HepG2 (cell line): ENCODE measurements at regions not wholly inside any gene's neighbourhood (a gene's known extent, or its start where the extent isn't known, plus 50 kb on each side); places are given as distances from the start of the nearest gene placed in this dataset.
"Not testable (repeated sequence)": the region's sequence is repeated elsewhere in the genome, so short reads cannot be mapped to it uniquely, and the experiment has no call there.

Experiments
- ATF7 ChIP-seq, 2 experiments: fragments of 450-650 bp in 1 of 2; sonication (generic) in 1 of 2; formaldehyde crosslinking in 1 of 2; IDR thresholded peaks; 2 replicates each; pipeline versions ENCODE4 v1.4.0 to v1.6.1; 2016 to 2020; ENCODE audit warnings: antibody characterized with exemption in 1 of 2, mild to moderate bottlenecking in 1 of 2, missing genetic modification reagents in 1 of 2
- CBX2 ChIP-seq, 2 experiments: fragments of 200-600 bp in 1 of 2; sonication (generic); formaldehyde crosslinking in 1 of 2; IDR thresholded peaks; 2 replicates each; pipeline versions ENCODE4 v1.7.0 to v1.8.1; 2018 to 2022; ENCODE audit warnings: low read depth in 2 of 2, low read length in 1 of 2, mild to moderate bottlenecking in 1 of 2, missing genetic modification reagents in 1 of 2
- CTCF ChIP-seq: sonication (generic); formaldehyde crosslinking; IDR thresholded peaks from 2 replicates; pipeline ENCODE4 v1.5.0; 2020; ENCODE audit warnings: mild to moderate bottlenecking, missing genetic modification reagents, moderate library complexity
- ETV6 ChIP-seq: sonication (generic); formaldehyde crosslinking; conservative IDR thresholded peaks from 2 replicates; pipeline ENCODE4 v1.4.0; 2020; ENCODE audit warnings: missing genetic modification reagents
- GABPA ChIP-seq, 2 experiments: IDR thresholded peaks; 2 replicates each; pipeline ENCODE4 v1.6.1; 2011 to 2016; ENCODE audit warnings: low read depth in 2 of 2, low read length in 1 of 2, missing biosample characterization in 1 of 2, missing genetic modification characterization in 1 of 2
- KAT8 ChIP-seq: IDR thresholded peaks from 2 replicates; pipeline ENCODE4 v1.6.1; 2016; ENCODE audit warnings: missing genetic modification reagents, missing compliant biosample characterization
- MAX ChIP-seq: IDR thresholded peaks from 2 replicates; pipeline ENCODE4 v1.6.1; 2012; ENCODE audit warnings: inconsistent platforms
- SMYD3 ChIP-seq: sonication (generic); formaldehyde crosslinking; IDR thresholded peaks from 2 replicates; pipeline ENCODE4 v1.8.1; 2023; ENCODE audit warnings: mild to moderate bottlenecking, missing genetic modification reagents
- ZNF280D ChIP-seq: sonication (generic); formaldehyde crosslinking; IDR thresholded peaks from 2 replicates; pipeline ENCODE4 v1.5.1; 2020; ENCODE audit warnings: mild to moderate bottlenecking, missing genetic modification reagents
- ZNF431 ChIP-seq: sonication (generic); formaldehyde crosslinking; IDR thresholded peaks from 2 replicates; pipeline ENCODE4 v1.9.0; 2022; ENCODE audit warnings: missing genetic modification reagents, low read depth, mild to moderate bottlenecking, borderline replicate concordance
- ZNF512 ChIP-seq: sonication (generic); formaldehyde crosslinking; IDR thresholded peaks from 2 replicates; pipeline ENCODE4 v1.4.0; 2020; ENCODE audit warnings: mild to moderate bottlenecking, missing genetic modification reagents
- ZNF7 ChIP-seq: IDR thresholded peaks from 2 replicates; pipeline ENCODE4 v1.6.1; 2016; ENCODE audit warnings: missing biosample characterization, missing genetic modification reagents

- TF ChIP-seq GABPA (IDR thresholded peaks at IDR 0.05; ENCODE audit: low read depth, low read length); GABPA (CRISPR knock-in tag; IDR thresholded peaks at IDR 0.05; ENCODE audit: low read depth); ZNF7 (CRISPR knock-in tag); ATF7 (IDR thresholded peaks at IDR 0.05); ATF7 (CRISPR knock-in tag; IDR thresholded peaks at IDR 0.05); ETV6; CTCF (CRISPR knock-in tag); MAX; ZNF280D (CRISPR knock-in tag); SMYD3 (CRISPR knock-in tag); CBX2 (IDR thresholded peaks at IDR 0.05; ENCODE audit: low read depth, low read length); CBX2 (CRISPR knock-in tag; IDR thresholded peaks at IDR 0.05; ENCODE audit: low read depth); KAT8 (CRISPR knock-in tag); ZNF512 (CRISPR knock-in tag); ZNF431: not testable (repeated sequence)
Observed at GRCh38 chr10:107504011-107504410, 339.5 kb upstream of the SORCS1 start.
